Sciatic nerve (tissue), 2 donors: ENCODE measurements at regions not wholly inside any gene's neighbourhood (a gene's known extent, or its start where the extent isn't known, plus 50 kb on each side); places are given as distances from the start of the nearest gene placed in this dataset.

ENCODE experiments used
- ATAC-seq: fragments of 200-7000 bp; cut with Tn5 transposase; one replicate; pipeline ENCODE4 v1.9.1; 2020; ENCODE audit warnings: mild to moderate bottlenecking, moderate library complexity
- DNase-seq: peaks from one replicate; pipeline ENCODE4 v3.0.0-alpha.2; 2020; ENCODE audit warnings: low spot score
- intact Hi-C: fragments of 100-400 bp; cut with DNase I; formaldehyde crosslinking; loops from one replicate; pipeline ENCODE4 v1.14.2; 2022
- donor health status: DM: no; HTN: no; CAD: no.
- donor health status: DM: no; HTN: no; CAD: no.

GRCh38 chr5:153884612-153884957 lies 154.1 kb downstream of the FAM114A2 start:
- intact Hi-C loops: no loop called here
- ATAC-seq (no peak), DNase-seq (no peak)

- DNase-seq: no peak
- intact Hi-C loops: no loop called here
- no peak for ATAC-seq
Measured at GRCh38 chr5:153883854-153884611, 154.7 kb downstream of the FAM114A2 start.

GRCh38 chr5:153881687-153882086 lies 157.0 kb downstream of the FAM114A2 start:
- ATAC-seq (no peak), DNase-seq (no peak)
- intact Hi-C loops: no loop called here

- intact Hi-C loops: no loop called here
- DNase-seq (no peak), ATAC-seq (no peak)
Measured at GRCh38 chr5:153880106-153880505, 158.6 kb downstream of the FAM114A2 start.

GRCh38 chr5:153879596-153879995 lies 159.1 kb downstream of the FAM114A2 start:
- DNase-seq (no peak), ATAC-seq (no peak)
- intact Hi-C loops: no loop called here

- intact Hi-C loops: no loop called here
- no peak for DNase-seq
Measured at GRCh38 chr5:153866176-153866575, 172.5 kb downstream of the FAM114A2 start.

GRCh38 chr5:153865016-153865415 lies 173.7 kb downstream of the FAM114A2 start:
- intact Hi-C loops: no loop called here
- ATAC-seq: no peak
- no peak for DNase-seq

More at GRCh38 chr5:153866176-153866575, 172.5 kb downstream of the FAM114A2 start:
- no peak for ATAC-seq

GRCh38 chr5:153863951-153864350 lies 174.8 kb downstream of the FAM114A2 start:
- DNase-seq: no peak
- no peak for ATAC-seq
- intact Hi-C loops: no loop called here
